ENCODE measurements at regions not wholly inside any gene's neighbourhood (a gene's known extent, or its start where the extent isn't known, plus 50 kb on each side); places are given as distances from the start of the nearest gene placed in this dataset.

DNA sequence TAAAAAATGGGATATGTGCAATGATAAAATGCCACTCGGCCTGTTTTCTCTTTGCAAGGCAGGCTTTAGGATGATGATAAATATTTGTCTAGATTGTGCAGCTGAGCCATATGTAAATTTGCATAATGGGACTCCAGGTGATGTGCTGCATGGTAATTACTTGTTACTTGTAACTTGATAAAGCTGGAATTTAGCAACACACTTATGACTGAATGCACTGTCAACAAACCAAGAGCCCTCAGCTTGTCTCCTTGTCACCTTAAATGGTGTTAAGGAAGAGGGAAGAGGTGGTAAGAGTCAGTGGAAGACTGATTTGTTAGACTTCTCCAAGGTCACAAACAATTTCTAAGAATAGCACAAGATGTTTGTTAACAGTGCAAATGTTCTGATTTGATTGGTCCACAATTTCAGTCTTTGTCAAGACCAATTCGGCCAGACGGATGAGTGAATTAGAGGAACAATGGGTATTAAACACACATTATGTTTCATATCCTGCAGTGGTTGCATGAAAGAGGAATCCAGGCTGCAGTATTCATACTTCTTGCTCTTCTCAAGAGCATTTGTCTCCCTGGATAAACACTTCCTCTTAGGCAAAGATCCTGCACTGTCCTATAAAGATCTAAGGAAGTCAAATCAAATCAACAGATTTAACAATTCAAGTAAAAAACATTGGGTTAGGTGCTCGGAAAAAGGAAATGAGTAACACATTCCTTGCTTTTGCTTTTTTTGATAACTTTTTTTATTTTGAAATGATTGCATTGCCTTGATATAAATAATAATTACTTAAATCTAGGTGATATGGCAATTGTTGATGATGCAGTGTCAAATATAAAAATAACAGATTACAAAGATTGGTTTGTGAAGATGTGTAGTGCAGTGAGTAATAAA is 448.3 kb upstream of the DDI1 start:
- Histone ChIP-seq H3K36me3 (ENCODE audit: insufficient read depth, low read length) (no peaks in the 10 kb centered on the region), H3K4me3 (ENCODE audit: insufficient read depth, low read depth, low read length) (no peak overlapping the region), H3K27ac (ENCODE audit: low read depth, low read length) (no peak overlapping the region), H4K20me1 (ENCODE audit: insufficient read depth, low read length) (no peaks in the 10 kb centered on the region), H3K9me3 (ENCODE audit: insufficient read depth, low read depth, low read length) (no peaks in the 10 kb centered on the region), H3K4me1 (ENCODE audit: insufficient read depth, low read length) (peaks cover 14% of the 10 kb centered on the region), H3K9ac (ENCODE audit: low read length) (no peak overlapping the region), H3K4me2 (ENCODE audit: low read length) (no peak overlapping the region), H2AFZ (ENCODE audit: low read depth, low read length) (no peak overlapping the region), H3K27me3 (ENCODE audit: insufficient read depth, low read length) (no peaks in the 10 kb centered on the region), H3K79me2 (ENCODE audit: insufficient read depth, low read length) (no peaks in the 10 kb centered on the region)
- H3K36me3 Mint-ChIP-seq (ENCODE audit: low read depth, unreplicated experiment): no peaks in the 10 kb centered on the region
- TF ChIP-seq, protein P1, sequence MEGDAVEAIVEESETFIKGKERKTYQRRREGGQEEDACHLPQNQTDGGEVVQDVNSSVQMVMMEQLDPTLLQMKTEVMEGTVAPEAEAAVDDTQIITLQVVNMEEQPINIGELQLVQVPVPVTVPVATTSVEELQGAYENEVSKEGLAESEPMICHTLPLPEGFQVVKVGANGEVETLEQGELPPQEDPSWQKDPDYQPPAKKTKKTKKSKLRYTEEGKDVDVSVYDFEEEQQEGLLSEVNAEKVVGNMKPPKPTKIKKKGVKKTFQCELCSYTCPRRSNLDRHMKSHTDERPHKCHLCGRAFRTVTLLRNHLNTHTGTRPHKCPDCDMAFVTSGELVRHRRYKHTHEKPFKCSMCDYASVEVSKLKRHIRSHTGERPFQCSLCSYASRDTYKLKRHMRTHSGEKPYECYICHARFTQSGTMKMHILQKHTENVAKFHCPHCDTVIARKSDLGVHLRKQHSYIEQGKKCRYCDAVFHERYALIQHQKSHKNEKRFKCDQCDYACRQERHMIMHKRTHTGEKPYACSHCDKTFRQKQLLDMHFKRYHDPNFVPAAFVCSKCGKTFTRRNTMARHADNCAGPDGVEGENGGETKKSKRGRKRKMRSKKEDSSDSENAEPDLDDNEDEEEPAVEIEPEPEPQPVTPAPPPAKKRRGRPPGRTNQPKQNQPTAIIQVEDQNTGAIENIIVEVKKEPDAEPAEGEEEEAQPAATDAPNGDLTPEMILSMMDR (IDR thresholded peaks at IDR 0.05; ENCODE audit: insufficient read depth, low read depth, low read length): no peak
- no peak for TF ChIP-seq EZH2 (IDR thresholded peaks at IDR 0.05; ENCODE audit: insufficient read depth, low read length)
- DNase-seq (ENCODE audit: low read depth) (peak; percentile 14), FAIRE-seq (no peak)
- H3K27me3 Mint-ChIP-seq (ENCODE audit: low read depth, unreplicated experiment): no peaks in the 10 kb centered on the region
- no peak overlapping the region for H3K27ac Mint-ChIP-seq (ENCODE audit: unreplicated experiment)
- peaks cover 14% of the 10 kb centered on the region for H3K4me1 Mint-ChIP-seq (ENCODE audit: low read depth, unreplicated experiment)
- no peak overlapping the region for H3K4me3 Mint-ChIP-seq (ENCODE audit: unreplicated experiment)
- H3K9me3 Mint-ChIP-seq (ENCODE audit: unreplicated experiment): peaks cover 1% of the 10 kb centered on the region

DNA sequence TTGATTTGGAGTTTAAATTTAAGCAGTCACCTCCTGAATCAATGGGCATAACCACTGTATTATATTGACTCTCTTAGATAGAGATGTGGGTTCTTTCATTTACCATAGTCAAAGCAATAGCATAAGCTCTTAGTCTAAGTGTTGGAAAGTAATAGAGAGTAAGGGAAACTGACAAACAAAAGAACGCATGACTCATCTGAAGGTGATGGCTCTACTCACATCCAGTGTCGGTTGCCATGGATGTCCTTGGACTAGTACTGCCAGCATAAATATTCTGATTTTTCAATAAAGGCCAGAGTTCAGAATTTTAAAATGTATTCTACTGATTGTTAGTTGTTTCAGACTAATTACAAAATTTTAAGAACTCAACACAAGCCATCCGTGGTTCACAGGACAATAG is 444.9 kb upstream of the DDI1 start:
- Histone ChIP-seq H3K27ac (ENCODE audit: low read depth, low read length) (no peak overlapping the region), H4K20me1 (ENCODE audit: insufficient read depth, low read length) (no peaks in the 10 kb centered on the region), H3K4me2 (ENCODE audit: low read length) (no peak overlapping the region), H3K79me2 (ENCODE audit: insufficient read depth, low read length) (no peaks in the 10 kb centered on the region), H3K36me3 (ENCODE audit: insufficient read depth, low read length) (no peaks in the 10 kb centered on the region), H3K4me1 (ENCODE audit: insufficient read depth, low read length) (peaks cover 14% of the 10 kb centered on the region), H2AFZ (ENCODE audit: low read depth, low read length) (no peak overlapping the region), H3K9me3 (ENCODE audit: insufficient read depth, low read depth, low read length) (peaks cover 4% of the 10 kb centered on the region), H3K9ac (ENCODE audit: low read length) (no peak overlapping the region), H3K4me3 (ENCODE audit: insufficient read depth, low read depth, low read length) (no peak overlapping the region), H3K27me3 (ENCODE audit: insufficient read depth, low read length) (no peaks in the 10 kb centered on the region)
- Mint-ChIP-seq H3K27ac (ENCODE audit: unreplicated experiment) (no peak overlapping the region), H3K27me3 (ENCODE audit: low read depth, unreplicated experiment) (no peaks in the 10 kb centered on the region), H3K4me3 (ENCODE audit: unreplicated experiment) (no peak overlapping the region), H3K36me3 (ENCODE audit: low read depth, unreplicated experiment) (no peaks in the 10 kb centered on the region), H3K9me3 (ENCODE audit: unreplicated experiment) (no peaks in the 10 kb centered on the region), H3K4me1 (ENCODE audit: low read depth, unreplicated experiment) (peaks cover 8% of the 10 kb centered on the region)
- DNase-seq (ENCODE audit: low read depth): peak; percentile 33
- FAIRE-seq: no peak
- no peak for TF ChIP-seq EZH2 (IDR thresholded peaks at IDR 0.05; ENCODE audit: insufficient read depth, low read length)
- TF ChIP-seq, protein P1 (IDR thresholded peaks at IDR 0.05; ENCODE audit: insufficient read depth, low read depth, low read length): no peak

DNA sequence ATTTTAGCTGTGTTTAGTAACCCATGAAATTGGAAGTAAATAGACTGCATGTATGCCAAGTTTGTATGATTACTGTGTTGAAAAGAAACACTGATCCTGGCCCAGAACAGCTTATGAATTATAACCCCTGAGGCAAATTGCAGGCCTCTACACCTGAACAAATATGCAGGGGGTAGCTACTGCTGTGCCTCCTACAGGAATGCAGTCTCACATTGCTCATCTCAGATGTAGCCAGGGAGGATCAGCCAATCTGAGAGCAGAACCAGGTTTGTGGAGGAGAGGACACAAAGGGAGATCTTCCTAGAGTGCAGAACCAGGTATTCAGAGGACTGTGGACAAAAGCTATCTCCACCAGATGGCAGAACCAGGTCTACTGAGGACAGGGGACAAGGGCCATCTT is 442.2 kb upstream of the DDI1 start:
- FAIRE-seq (no peak), DNase-seq (ENCODE audit: low read depth) (no peak)
- Mint-ChIP-seq H3K27me3 (ENCODE audit: low read depth, unreplicated experiment) (no peaks in the 10 kb centered on the region), H3K36me3 (ENCODE audit: low read depth, unreplicated experiment) (no peaks in the 10 kb centered on the region), H3K4me3 (ENCODE audit: unreplicated experiment) (no peak overlapping the region), H3K9me3 (ENCODE audit: unreplicated experiment) (no peaks in the 10 kb centered on the region), H3K4me1 (ENCODE audit: low read depth, unreplicated experiment) (peaks cover 1% of the 10 kb centered on the region), H3K27ac (ENCODE audit: unreplicated experiment) (no peak overlapping the region)
- no peak overlapping the region for H3K9ac ChIP-seq (ENCODE audit: low read length)
- H3K4me2 ChIP-seq (ENCODE audit: low read length): no peak overlapping the region
- no peak overlapping the region for H3K4me3 ChIP-seq (ENCODE audit: insufficient read depth, low read depth, low read length)
- H3K4me1 ChIP-seq (ENCODE audit: insufficient read depth, low read length): no peaks in the 10 kb centered on the region
- TF ChIP-seq, protein P1 (IDR thresholded peaks at IDR 0.05; ENCODE audit: insufficient read depth, low read depth, low read length): no peak
- TF ChIP-seq EZH2 (IDR thresholded peaks at IDR 0.05; ENCODE audit: insufficient read depth, low read length): no peak
- H4K20me1 ChIP-seq (ENCODE audit: insufficient read depth, low read length): no peaks in the 10 kb centered on the region
- no peaks in the 10 kb centered on the region for H3K27me3 ChIP-seq (ENCODE audit: insufficient read depth, low read length)
- no peak overlapping the region for H2AFZ ChIP-seq (ENCODE audit: low read depth, low read length)
- no peaks in the 10 kb centered on the region for H3K79me2 ChIP-seq (ENCODE audit: insufficient read depth, low read length)
- H3K27ac ChIP-seq (ENCODE audit: low read depth, low read length): no peak overlapping the region
- H3K9me3 ChIP-seq (ENCODE audit: insufficient read depth, low read depth, low read length): peaks cover 4% of the 10 kb centered on the region
- H3K36me3 ChIP-seq (ENCODE audit: insufficient read depth, low read length): no peaks in the 10 kb centered on the region
